ENCODE measurements at regions not wholly inside any gene's neighbourhood (a gene's known extent, or its start where the extent isn't known, plus 50 kb on each side); places are given as distances from the start of the nearest gene placed in this dataset.

DNA sequence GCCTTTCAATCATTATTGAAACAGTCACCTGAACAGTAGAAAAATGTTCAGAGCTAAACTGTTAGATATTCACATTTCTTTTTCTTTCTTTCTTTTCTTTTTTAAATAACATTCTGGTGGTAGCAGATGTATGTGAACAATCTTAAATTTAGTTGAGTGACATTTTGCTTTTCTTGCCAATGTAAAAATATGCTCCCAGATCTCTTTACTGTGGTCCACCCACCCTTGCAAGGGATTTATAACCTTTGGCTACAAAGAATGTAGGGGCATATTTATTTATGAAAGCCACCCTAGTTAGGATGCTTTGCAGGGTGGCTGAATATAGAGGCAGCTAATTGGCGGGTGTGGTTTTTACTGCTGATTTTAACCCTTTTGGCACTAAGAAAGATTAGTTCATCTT lies 473.9 kb downstream of the MFSD1 start:
- intact Hi-C loops (cut with DNase I; ENCODE audit: low total_unique reads): no loop called here
- H3K36me3 ChIP-seq: no peaks in the 10 kb centered on the region
- H3K9me3 ChIP-seq: no peaks in the 10 kb centered on the region
- DNase-seq: no peak
- 25 to 29% methylated on average over 1 of the region's 1 CpG for WGBS, 2 donors (ENCODE audit: low coverage in 1 of 2)
- H3K27me3 ChIP-seq: no peaks in the 10 kb centered on the region
- no peaks in the 10 kb centered on the region for H3K4me1 ChIP-seq
- no peak overlapping the region for H3K27ac ChIP-seq
- in situ Hi-C loops (cut with MboI; ENCODE audit: low pct_ligation_motif_present in 1 of 4, low pct_unique_long_range_greater_than_20kb in 1 of 4, low sequenced_read_pairs in 3 of 4): no loop called here
- TF ChIP-seq POLR2AphosphoS5 (IDR thresholded peaks at IDR 0.05): no peak
- H3K4me3 ChIP-seq: no peak overlapping the region

DNA sequence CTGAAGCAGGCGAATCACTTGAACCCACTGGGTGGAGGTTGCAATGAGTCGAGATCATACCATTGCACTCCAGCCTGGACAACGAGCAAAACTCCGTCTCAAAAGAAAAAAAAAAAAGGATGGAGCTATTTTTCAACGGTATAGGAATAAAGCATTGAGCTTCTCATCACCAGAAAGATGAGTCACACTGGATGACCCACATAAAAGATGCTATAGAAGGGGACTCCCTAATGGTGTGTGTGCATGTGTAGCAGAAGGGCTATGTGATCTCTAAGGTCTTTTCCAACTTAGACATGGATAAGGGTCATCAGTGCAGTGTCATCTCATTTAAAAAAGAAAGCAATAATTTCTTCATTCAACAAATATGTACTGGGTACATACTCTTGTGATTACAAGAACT lies 476.0 kb downstream of the MFSD1 start:
- WGBS, 2 donors (ENCODE audit: low coverage in 1 of 2): 66 to 80% methylated on average over 4 to 5 of the region's 5 CpGs
- Histone ChIP-seq H3K36me3 (no peaks in the 10 kb centered on the region), H3K4me1 (no peaks in the 10 kb centered on the region), H3K27me3 (no peaks in the 10 kb centered on the region), H3K4me3 (no peak overlapping the region), H3K9me3 (no peaks in the 10 kb centered on the region), H3K27ac (no peak overlapping the region)
- TF ChIP-seq POLR2A (IDR thresholded peaks at IDR 0.05) (no peak), EP300 (IDR thresholded peaks at IDR 0.05; ENCODE audit: low read depth) (no peak), POLR2AphosphoS5 (IDR thresholded peaks at IDR 0.05) (no peak)
- TF ChIP-seq, protein P1, sequence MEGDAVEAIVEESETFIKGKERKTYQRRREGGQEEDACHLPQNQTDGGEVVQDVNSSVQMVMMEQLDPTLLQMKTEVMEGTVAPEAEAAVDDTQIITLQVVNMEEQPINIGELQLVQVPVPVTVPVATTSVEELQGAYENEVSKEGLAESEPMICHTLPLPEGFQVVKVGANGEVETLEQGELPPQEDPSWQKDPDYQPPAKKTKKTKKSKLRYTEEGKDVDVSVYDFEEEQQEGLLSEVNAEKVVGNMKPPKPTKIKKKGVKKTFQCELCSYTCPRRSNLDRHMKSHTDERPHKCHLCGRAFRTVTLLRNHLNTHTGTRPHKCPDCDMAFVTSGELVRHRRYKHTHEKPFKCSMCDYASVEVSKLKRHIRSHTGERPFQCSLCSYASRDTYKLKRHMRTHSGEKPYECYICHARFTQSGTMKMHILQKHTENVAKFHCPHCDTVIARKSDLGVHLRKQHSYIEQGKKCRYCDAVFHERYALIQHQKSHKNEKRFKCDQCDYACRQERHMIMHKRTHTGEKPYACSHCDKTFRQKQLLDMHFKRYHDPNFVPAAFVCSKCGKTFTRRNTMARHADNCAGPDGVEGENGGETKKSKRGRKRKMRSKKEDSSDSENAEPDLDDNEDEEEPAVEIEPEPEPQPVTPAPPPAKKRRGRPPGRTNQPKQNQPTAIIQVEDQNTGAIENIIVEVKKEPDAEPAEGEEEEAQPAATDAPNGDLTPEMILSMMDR (IDR thresholded peaks at IDR 0.05): no peak
- in situ Hi-C loops (cut with MboI; ENCODE audit: low pct_ligation_motif_present in 1 of 4, low pct_unique_long_range_greater_than_20kb in 1 of 4, low sequenced_read_pairs in 3 of 4) (no loop called here), intact Hi-C loops (cut with DNase I; ENCODE audit: low total_unique reads) (no loop called here)
- DNase-seq: no peak

DNA sequence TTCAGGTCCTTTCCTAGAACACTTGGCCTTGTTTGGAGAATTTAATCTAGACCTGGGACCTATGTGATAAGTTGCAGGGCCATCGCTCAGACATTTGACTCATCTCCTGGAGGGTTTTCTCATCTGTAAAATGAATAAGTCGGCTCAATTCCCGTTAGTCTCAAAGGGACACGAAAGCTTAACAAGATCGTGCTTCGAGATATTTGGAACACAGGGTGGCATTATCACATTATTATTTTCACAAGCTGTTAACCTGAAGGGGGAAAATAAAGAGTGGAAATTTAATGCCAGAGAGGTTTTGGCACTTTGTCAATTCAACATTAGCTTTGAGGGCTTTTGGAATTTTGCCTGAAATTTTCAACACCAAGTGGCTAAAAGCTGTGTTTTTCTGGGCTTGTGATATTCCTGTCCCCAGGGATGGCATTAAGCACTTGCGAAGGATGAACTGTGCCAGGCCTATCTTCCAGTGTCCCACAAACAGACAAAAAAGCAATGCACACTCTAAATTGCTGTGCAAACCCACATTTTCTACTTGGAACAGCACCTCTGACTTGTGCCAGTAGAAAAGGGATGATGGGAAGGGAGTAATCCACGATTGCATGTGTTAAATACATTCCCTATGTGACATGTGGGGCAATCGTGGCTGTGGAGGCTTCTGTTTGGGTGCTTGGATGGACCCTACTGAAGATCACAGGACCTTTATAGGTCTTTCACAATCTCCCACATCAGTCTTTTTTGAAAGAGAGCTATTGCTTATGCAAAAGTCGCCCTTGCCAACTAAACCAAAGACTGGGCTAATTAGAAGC lies 478.7 kb downstream of the MFSD1 start:
- H3K4me3 ChIP-seq: no peak overlapping the region
- TF ChIP-seq POLR2AphosphoS5 (IDR thresholded peaks at IDR 0.05) (no peak), POLR2A (IDR thresholded peaks at IDR 0.05) (no peak), EP300 (IDR thresholded peaks at IDR 0.05; ENCODE audit: low read depth) (no peak)
- TF ChIP-seq, protein P1 (IDR thresholded peaks at IDR 0.05): no peak
- no peaks in the 10 kb centered on the region for H3K27me3 ChIP-seq
- H3K9me3 ChIP-seq: no peaks in the 10 kb centered on the region
- 83 to 84% methylated on average over 5 to 10 of the region's 10 CpGs for WGBS, 2 donors (ENCODE audit: low coverage in 1 of 2)
- no peak overlapping the region for H3K27ac ChIP-seq
- H3K4me1 ChIP-seq: no peaks in the 10 kb centered on the region
- no peak for DNase-seq
- no peaks in the 10 kb centered on the region for H3K36me3 ChIP-seq
- in situ Hi-C loops (cut with MboI; ENCODE audit: low pct_ligation_motif_present in 1 of 4, low pct_unique_long_range_greater_than_20kb in 1 of 4, low sequenced_read_pairs in 3 of 4): no loop called here
- intact Hi-C loops (cut with DNase I; ENCODE audit: low total_unique reads): no loop called here

DNA sequence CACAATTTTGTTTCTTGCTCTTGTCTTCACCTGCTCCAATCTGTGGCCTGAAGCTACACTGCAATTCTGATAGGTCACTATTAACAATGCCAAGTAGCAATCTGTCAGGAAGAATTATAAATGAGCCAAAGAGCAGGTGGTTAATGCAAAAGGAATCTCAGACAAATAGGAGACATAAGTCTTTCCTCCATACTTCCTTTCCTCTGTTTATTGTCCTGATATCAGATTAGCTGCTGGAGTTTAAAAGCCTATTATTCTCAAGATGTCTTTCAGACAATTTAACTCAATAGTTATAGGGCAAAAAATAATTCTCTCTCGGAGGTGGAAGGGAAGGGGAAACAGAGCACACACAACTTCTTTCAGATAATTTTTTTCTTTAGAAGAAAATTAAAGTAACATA lies 491.6 kb downstream of the MFSD1 start:
- Histone ChIP-seq H3K4me3 (no peak overlapping the region), H3K27ac (no peak overlapping the region), H3K9me3 (no peaks in the 10 kb centered on the region), H3K4me1 (no peaks in the 10 kb centered on the region), H3K27me3 (no peaks in the 10 kb centered on the region), H3K36me3 (no peaks in the 10 kb centered on the region)
- DNase-seq: no peak
- WGBS, 2 donors (ENCODE audit: low coverage in 1 of 2): 42 to 59% methylated on average over 1 of the region's 1 CpG
- TF ChIP-seq, protein P1 (IDR thresholded peaks at IDR 0.05): no peak
- TF ChIP-seq POLR2AphosphoS5 (IDR thresholded peaks at IDR 0.05) (no peak), EP300 (IDR thresholded peaks at IDR 0.05; ENCODE audit: low read depth) (no peak), POLR2A (IDR thresholded peaks at IDR 0.05) (no peak)
- in situ Hi-C loops (cut with MboI; ENCODE audit: low pct_ligation_motif_present in 1 of 4, low pct_unique_long_range_greater_than_20kb in 1 of 4, low sequenced_read_pairs in 3 of 4) (no loop called here), intact Hi-C loops (cut with DNase I; ENCODE audit: low total_unique reads) (no loop called here)

DNA sequence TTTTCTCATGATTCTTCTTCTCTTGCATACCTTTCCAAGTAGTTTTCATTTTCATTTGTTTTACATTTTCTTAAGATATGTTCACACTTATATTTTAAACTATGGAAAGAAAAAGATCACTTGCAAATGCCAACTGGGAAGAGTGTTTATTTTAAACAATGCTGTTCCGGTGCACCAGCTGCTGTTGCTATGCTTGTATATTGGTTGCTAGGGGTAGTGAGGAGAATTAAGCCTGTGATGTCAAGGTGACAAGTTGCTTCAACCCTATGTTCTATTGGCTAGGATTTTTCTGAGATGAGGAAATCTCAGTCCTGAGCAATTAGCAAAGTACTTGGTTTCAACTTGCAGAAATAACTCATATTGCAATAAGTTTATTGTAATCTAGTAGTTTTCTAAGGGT lies 500.1 kb downstream of the MFSD1 start:
- Histone ChIP-seq H3K9me3 (no peaks in the 10 kb centered on the region), H3K4me3 (no peak overlapping the region), H3K36me3 (no peaks in the 10 kb centered on the region), H3K4me1 (no peaks in the 10 kb centered on the region), H3K27me3 (no peaks in the 10 kb centered on the region), H3K27ac (no peak overlapping the region)
- in situ Hi-C loops (cut with MboI; ENCODE audit: low pct_ligation_motif_present in 1 of 4, low pct_unique_long_range_greater_than_20kb in 1 of 4, low sequenced_read_pairs in 3 of 4): no loop called here
- 46 to 67% methylated on average over 1 of the region's 1 CpG for WGBS, 2 donors (ENCODE audit: low coverage in 1 of 2)
- TF ChIP-seq, protein P1 (IDR thresholded peaks at IDR 0.05): no peak
- TF ChIP-seq EP300 (IDR thresholded peaks at IDR 0.05; ENCODE audit: low read depth) (no peak), POLR2AphosphoS5 (IDR thresholded peaks at IDR 0.05) (no peak), POLR2A (IDR thresholded peaks at IDR 0.05) (no peak)
- intact Hi-C loops (cut with DNase I; ENCODE audit: low total_unique reads): no loop called here
- DNase-seq: no peak
